Endodermal cell (in vitro differentiated cells): ENCODE measurements at regions not wholly inside any gene's neighbourhood (a gene's known extent, or its start where the extent isn't known, plus 50 kb on each side); places are given as distances from the start of the nearest gene placed in this dataset.

Experiments
- DNase-seq: peaks from one replicate; pipeline ENCODE4 v3.0.0-alpha.2; 2017
- H3K27ac ChIP-seq: 2 replicates; pipeline ENCODE4 v1.5.1; 2013; ENCODE audit warnings: mild to moderate bottlenecking, low read depth, low read length, moderate library complexity
- H3K27me3 ChIP-seq: 2 replicates; pipeline ENCODE4 v1.6.1; 2013; ENCODE audit warnings: mild to moderate bottlenecking, low read length, moderate library complexity; ENCODE audit not compliant: insufficient read depth, control insufficient read depth, poor library complexity, severe bottlenecking
- H3K36me3 ChIP-seq: 2 replicates; pipeline ENCODE4 v1.7.0; 2013; ENCODE audit warnings: mild to moderate bottlenecking, low read length, moderate library complexity; ENCODE audit not compliant: control insufficient read depth, insufficient read depth
- H3K4me1 ChIP-seq: one replicate; pipeline ENCODE4 v1.7.0; 2013; ENCODE audit warnings: low read length; ENCODE audit not compliant: control insufficient read depth, insufficient read depth
- H3K4me3 ChIP-seq: 2 replicates; pipeline ENCODE4 v1.5.1; 2013; ENCODE audit warnings: mild to moderate bottlenecking, low read length, moderate library complexity
- H3K9ac ChIP-seq: 2 replicates; pipeline ENCODE4 v1.6.1; 2013; ENCODE audit warnings: mild to moderate bottlenecking, low read length, moderate library complexity; ENCODE audit not compliant: poor library complexity, severe bottlenecking; ENCODE audit errors: extremely low read depth
- H3K9me3 ChIP-seq: 2 replicates; pipeline ENCODE4 v1.6.1; 2013; ENCODE audit warnings: mild to moderate bottlenecking, low read length, moderate library complexity; ENCODE audit not compliant: control insufficient read depth
- H3K27ac Mint-ChIP-seq: 2 replicates; pipeline ENCODE4 v1.8.0; 2020; ENCODE audit warnings: mixed read lengths
- H3K27me3 Mint-ChIP-seq: 2 replicates; pipeline ENCODE4 v1.8.0; 2021; ENCODE audit warnings: mild to moderate bottlenecking, mixed read lengths; ENCODE audit not compliant: insufficient read depth
- H3K36me3 Mint-ChIP-seq: 2 replicates; pipeline ENCODE4 v1.8.0; 2020; ENCODE audit warnings: low read depth, mixed read lengths
- H3K4me1 Mint-ChIP-seq: 2 replicates; pipeline ENCODE4 v1.8.0; 2020; ENCODE audit warnings: mixed read lengths
- H3K4me3 Mint-ChIP-seq: 2 replicates; pipeline ENCODE4 v1.8.0; 2020; ENCODE audit warnings: mild to moderate bottlenecking, moderate library complexity, mixed read lengths
- H3K9me3 Mint-ChIP-seq: 2 replicates; pipeline ENCODE4 v1.8.0; 2020; ENCODE audit warnings: mild to moderate bottlenecking, mixed read lengths
- CTCF ChIP-seq: fragments of 200-600 bp; sonication (generic); conservative IDR thresholded peaks from 2 replicates; pipeline ENCODE4 v1.5.0; 2021; ENCODE audit warnings: antibody characterized with exemption, mild to moderate bottlenecking
- WGBS, 2 experiments: methylation state at CpG; one replicate each; pipeline versions ENCODE4 v1.1.5 to v1.1.7; 2013; ENCODE audit warnings: missing lambda C conversion rate in 2 of 2, mixed read lengths in 1 of 2; ENCODE audit not compliant: insufficient coverage in 1 of 2, insufficient read length in 1 of 2; 5-methylcytosine and 5-hydroxymethylcytosine counted together

GRCh38 chr15:70306081-70306480 lies 208.4 kb upstream of the TLE3 start:
- no peak for DNase-seq
- Mint-ChIP-seq H3K27me3 (peaks cover 35% of the 10 kb centered on the region), H3K36me3 (no peaks in the 10 kb centered on the region), H3K9me3 (no peaks in the 10 kb centered on the region), H3K4me3 (no peak overlapping the region), H3K4me1 (peaks cover 18% of the 10 kb centered on the region), H3K27ac (no peak overlapping the region)
- H3K4me1 ChIP-seq: no peaks in the 10 kb centered on the region
- no peak overlapping the region for H3K4me3 ChIP-seq
- no peak for TF ChIP-seq CTCF
- no peaks in the 10 kb centered on the region for H3K9me3 ChIP-seq
- H3K27ac ChIP-seq: no peak overlapping the region
- peaks cover 38% of the 10 kb centered on the region for H3K27me3 ChIP-seq
- no peak overlapping the region for H3K9ac ChIP-seq
- no peaks in the 10 kb centered on the region for H3K36me3 ChIP-seq
- 76 to 92% methylated on average over 2 to 5 of the region's 6 CpGs for WGBS, 2 experiments

- Histone ChIP-seq H3K27ac (no peak overlapping the region), H3K27me3 (peaks cover 34% of the 10 kb centered on the region), H3K4me3 (no peak overlapping the region), H3K9ac (no peak overlapping the region), H3K36me3 (no peaks in the 10 kb centered on the region), H3K9me3 (no peaks in the 10 kb centered on the region), H3K4me1 (no peaks in the 10 kb centered on the region)
- WGBS, 2 experiments: 90% methylated on average over 3 of the region's 4 CpGs; no CpG with 5 or more reads in 1 of the 2 experiments
- Mint-ChIP-seq H3K9me3 (no peaks in the 10 kb centered on the region), H3K4me1 (peaks cover 15% of the 10 kb centered on the region), H3K36me3 (no peaks in the 10 kb centered on the region), H3K27me3 (peaks cover 31% of the 10 kb centered on the region), H3K4me3 (no peak overlapping the region), H3K27ac (no peak overlapping the region)
- no peak for DNase-seq
- no peak for TF ChIP-seq CTCF
These were observed 206.3 kb upstream of the TLE3 start for GRCh38 chr15:70303981-70304380.

GRCh38 chr15:70302360-70302759 lies 204.6 kb upstream of the TLE3 start:
- Mint-ChIP-seq H3K9me3 (no peaks in the 10 kb centered on the region), H3K36me3 (no peaks in the 10 kb centered on the region), H3K4me1 (peaks cover 5% of the 10 kb centered on the region), H3K4me3 (no peak overlapping the region), H3K27ac (no peak overlapping the region), H3K27me3 (peaks cover 16% of the 10 kb centered on the region)
- WGBS, 2 experiments: 94 to 100% methylated on average over 1 of the region's 1 CpG
- no peak overlapping the region for H3K9ac ChIP-seq
- H3K4me1 ChIP-seq: no peaks in the 10 kb centered on the region
- H3K9me3 ChIP-seq: no peaks in the 10 kb centered on the region
- H3K27me3 ChIP-seq: peaks cover 18% of the 10 kb centered on the region
- no peak for DNase-seq
- no peak for TF ChIP-seq CTCF
- no peaks in the 10 kb centered on the region for H3K36me3 ChIP-seq
- H3K27ac ChIP-seq: no peak overlapping the region
- H3K4me3 ChIP-seq: no peak overlapping the region
